HEK293T (cell line): ENCODE measurements at regions not wholly inside any gene's neighbourhood (a gene's known extent, or its start where the extent isn't known, plus 50 kb on each side); places are given as distances from the start of the nearest gene placed in this dataset.

Source experiments
- CTBP1 ChIP-seq: fragments of 450-650 bp; IDR thresholded peaks from 2 replicates; pipeline ENCODE4 v1.6.1; 2016; ENCODE audit warnings: borderline replicate concordance
- FOXK2 ChIP-seq: fragments of 450-650 bp; IDR thresholded peaks from 2 replicates; pipeline ENCODE4 v1.6.1; 2016; ENCODE audit warnings: mild to moderate bottlenecking
- L3MBTL2 ChIP-seq: fragments of 450-650 bp; conservative IDR thresholded peaks from 2 replicates; pipeline ENCODE4 v1.6.1; 2016; ENCODE audit warnings: mild to moderate bottlenecking
- LEF1 ChIP-seq: fragments of 450-650 bp; IDR thresholded peaks from 2 replicates; pipeline ENCODE4 v1.6.1; 2017; ENCODE audit warnings: mild to moderate bottlenecking, borderline replicate concordance
- NFRKB ChIP-seq: fragments of 450-650 bp; IDR thresholded peaks from 2 replicates; pipeline ENCODE4 v1.6.1; 2016; ENCODE audit warnings: mild to moderate bottlenecking, moderate library complexity
- SP1 ChIP-seq: fragments of 450-650 bp; IDR thresholded peaks from 2 replicates; pipeline ENCODE4 v1.6.1; 2017
- ZNF384 ChIP-seq: fragments of 450-650 bp; IDR thresholded peaks from 2 replicates; pipeline ENCODE4 v1.6.1; 2016

GRCh38 chr16:62700426-62701294 lies 664.4 kb upstream of the CDH8 start:
- TF ChIP-seq LEF1 (no peak), CTBP1 (no peak), FOXK2 (no peak), SP1 (no peak), NFRKB (no peak), ZNF384 (no peak), L3MBTL2 (no peak)
